NCI-H446 (cell line): ENCODE measurements at regions not wholly inside any gene's neighbourhood (a gene's known extent, or its start where the extent isn't known, plus 50 kb on each side); places are given as distances from the start of the nearest gene placed in this dataset.
A peak's percentile ranks its signal among the peaks of the same experiment; 100 is the strongest.
"Not testable (repeated sequence)": the region's sequence is repeated elsewhere in the genome, so short reads cannot be mapped to it uniquely, and the experiment has no call there.

Source experiments
- DNase-seq, 2 experiments: peaks; one replicate each; lab custom pipeline; 2025; lab: John Stamatoyannopoulos, UW

GRCh38 chr16:27638833-27639560 is 89.1 kb downstream of the KATNIP start:
- DNase-seq: no peak

- peak; percentile 27 to 65 for DNase-seq
Measured at GRCh38 chr16:27639561-27640276, 89.8 kb downstream of the KATNIP start.

- no peak for DNase-seq
Measured at GRCh38 chr16:27640277-27640600, 90.3 kb downstream of the KATNIP start.

- no peak for DNase-seq
Measured at GRCh38 chr16:27641260-27641659, 91.3 kb downstream of the KATNIP start.

GRCh38 chr16:27641734-27642415 is 91.9 kb downstream of the KATNIP start:
- not testable (repeated sequence) for DNase-seq

- DNase-seq: peak in 1 of 2 experiments; percentile 16
Measured at GRCh38 chr16:27642756-27643155, 92.8 kb downstream of the KATNIP start.

GRCh38 chr16:27644165-27644564 is 94.2 kb downstream of the KATNIP start:
- no peak for DNase-seq

- no peak for DNase-seq
Measured at GRCh38 chr16:27645396-27645795, 95.5 kb downstream of the KATNIP start.

GRCh38 chr16:27646806-27647205 is 96.9 kb downstream of the KATNIP start:
- DNase-seq: no peak

GRCh38 chr16:27649021-27649420 is 99.1 kb downstream of the KATNIP start:
- DNase-seq: no peak

GRCh38 chr16:27650073-27650701 is 100.2 kb downstream of the KATNIP start:
- DNase-seq: no peak

GRCh38 chr16:27651301-27651700 is 101.4 kb downstream of the KATNIP start:
- no peak for DNase-seq

- DNase-seq: no peak
Measured at GRCh38 chr16:27657811-27658210, 107.9 kb downstream of the KATNIP start.

GRCh38 chr16:27660507-27660906 is 110.6 kb downstream of the KATNIP start:
- no peak for DNase-seq

GRCh38 chr16:27663235-27663634 is 113.3 kb downstream of the KATNIP start:
- DNase-seq: not testable (repeated sequence)

GRCh38 chr16:27665881-27666280 is 115.9 kb downstream of the KATNIP start:
- DNase-seq: no peak

- no peak for DNase-seq
Measured at GRCh38 chr16:27670071-27670810, 120.3 kb downstream of the KATNIP start.

GRCh38 chr16:27671410-27671809 is 121.5 kb downstream of the KATNIP start:
- DNase-seq: no peak

- no peak for DNase-seq
Measured at GRCh38 chr16:27676839-27677238, 126.9 kb downstream of the KATNIP start.

- DNase-seq: no peak
Measured at GRCh38 chr16:27677263-27677662, 127.3 kb downstream of the KATNIP start.

GRCh38 chr16:27678955-27679354 is 129.0 kb downstream of the KATNIP start:
- DNase-seq: no peak

- no peak for DNase-seq
Measured at GRCh38 chr16:27679899-27680298, 130.0 kb downstream of the KATNIP start.
